SW480 (cell line): ENCODE measurements at regions not wholly inside any gene's neighbourhood (a gene's known extent, or its start where the extent isn't known, plus 50 kb on each side); places are given as distances from the start of the nearest gene placed in this dataset.

ENCODE experiments used
- DNase-seq: peaks from one replicate; pipeline ENCODE4 v3.0.0-alpha.2; 2016; ENCODE audit warnings: low spot score

- no peak for DNase-seq
These were observed 530.3 kb upstream of the PRKX start for GRCh38 chrX:4243759-4244158.

- no peak for DNase-seq
These were observed 527.2 kb upstream of the PRKX start for GRCh38 chrX:4240541-4241194.

- no peak for DNase-seq
These were observed 526.4 kb upstream of the PRKX start for GRCh38 chrX:4239650-4240540.

DNA sequence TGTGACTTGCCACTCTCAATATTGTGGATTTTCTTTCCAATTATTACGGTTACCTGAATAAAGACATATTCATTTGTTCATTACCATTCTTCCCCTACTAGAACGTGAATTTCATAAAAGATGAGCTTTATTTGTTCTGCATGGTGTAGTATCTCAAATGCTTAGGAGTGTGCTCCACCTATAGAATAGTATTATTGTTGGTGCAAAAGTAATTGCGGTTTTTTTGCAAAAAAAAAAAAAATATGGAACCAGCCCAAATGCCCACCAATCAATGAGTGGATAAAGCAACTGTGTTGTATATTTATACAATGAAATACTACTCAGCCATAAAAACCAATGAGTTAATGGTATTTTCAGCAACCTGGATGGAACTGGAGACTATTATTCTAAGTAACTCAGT lies 525.5 kb upstream of the PRKX start:
- DNase-seq = no peak

DNA sequence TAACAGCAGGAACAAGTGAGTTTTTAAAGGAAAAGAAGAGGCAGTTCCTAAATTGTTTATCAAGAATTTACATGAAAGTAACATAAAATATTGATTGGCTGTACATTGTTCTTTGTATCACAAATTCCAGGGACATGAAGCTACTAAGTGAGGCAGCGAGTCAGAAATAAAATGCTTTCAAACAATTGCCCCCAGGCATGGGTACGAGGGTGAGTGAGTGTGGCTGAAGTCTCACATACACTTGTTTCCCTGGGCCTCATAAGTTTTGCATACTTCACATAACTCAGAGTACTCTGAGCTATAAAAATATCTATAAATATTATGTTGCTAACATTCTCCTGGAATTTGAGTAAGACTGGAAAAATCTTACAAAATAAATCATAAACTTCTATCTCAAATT lies 511.6 kb upstream of the PRKX start:
- no peak for DNase-seq

DNA sequence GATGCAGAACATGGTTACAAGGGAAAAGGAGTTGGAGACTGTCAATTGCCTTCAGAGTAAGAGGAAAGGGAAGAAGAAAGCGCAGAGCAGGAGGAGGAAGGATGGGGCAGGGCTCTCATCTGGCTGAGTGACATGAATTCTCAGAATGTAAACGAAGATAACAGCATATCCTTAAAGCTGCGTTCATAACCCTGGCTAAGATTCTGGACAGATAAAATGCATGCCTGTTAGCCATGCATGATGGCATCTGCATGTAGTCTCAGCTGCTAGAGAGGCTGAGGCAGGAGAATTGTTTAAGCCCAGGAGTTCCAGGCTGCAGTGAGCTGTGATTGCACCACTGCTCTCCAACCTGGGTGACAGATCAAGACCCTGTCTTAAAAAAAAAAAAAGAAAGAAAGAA lies 493.5 kb upstream of the PRKX start:
- no peak for DNase-seq

DNA sequence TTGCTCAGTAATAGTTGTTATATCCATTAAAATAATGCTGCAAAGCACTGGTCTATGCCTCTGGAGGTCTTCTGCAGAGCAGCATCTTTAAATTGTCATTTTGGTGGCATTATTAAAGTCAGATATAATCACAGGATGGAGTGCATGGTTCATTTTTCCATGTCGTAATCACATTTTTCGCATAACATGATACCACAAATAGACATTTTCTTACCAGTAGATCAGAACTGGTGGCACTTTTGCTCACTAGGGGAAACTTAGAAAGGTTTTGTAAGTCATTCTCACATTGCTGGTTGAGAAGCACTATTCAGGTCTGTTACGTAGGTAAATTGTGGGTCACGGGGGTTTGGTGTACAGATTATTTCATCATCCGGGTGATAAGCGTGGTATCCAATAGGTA lies 484.5 kb upstream of the PRKX start:
- DNase-seq = no peak

DNA sequence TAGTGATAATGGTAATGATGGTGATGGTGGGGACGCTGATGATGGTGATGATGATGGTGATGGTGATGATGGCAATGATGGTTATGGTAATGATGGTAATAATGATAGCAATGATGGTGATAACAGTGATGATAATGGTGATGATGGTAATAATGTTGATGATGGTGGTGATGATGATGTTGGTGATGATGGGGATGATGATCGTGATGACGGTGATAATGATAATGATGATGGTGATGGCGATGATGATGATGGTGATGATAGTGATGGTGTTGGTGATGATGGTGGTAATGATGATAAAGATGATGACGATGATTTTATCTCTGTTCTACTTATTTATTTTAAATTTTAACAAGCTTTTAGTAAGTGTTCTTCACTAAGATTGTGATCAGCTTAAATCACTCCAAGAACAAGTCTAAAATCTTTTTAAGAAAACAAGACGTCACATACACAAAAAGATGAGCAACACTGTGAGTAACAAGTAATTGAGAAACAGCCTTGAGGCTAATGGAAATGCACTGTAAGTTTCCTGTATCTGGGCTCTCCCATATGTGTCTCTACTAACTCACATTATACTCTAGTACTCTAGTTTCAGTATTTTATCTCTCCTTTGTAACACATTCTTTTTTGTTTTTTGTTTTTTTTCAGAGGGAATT lies 480.2 kb upstream of the PRKX start:
- no peak for DNase-seq

- DNase-seq = no peak
These were observed 472.9 kb upstream of the PRKX start for GRCh38 chrX:4186331-4186730.

DNA sequence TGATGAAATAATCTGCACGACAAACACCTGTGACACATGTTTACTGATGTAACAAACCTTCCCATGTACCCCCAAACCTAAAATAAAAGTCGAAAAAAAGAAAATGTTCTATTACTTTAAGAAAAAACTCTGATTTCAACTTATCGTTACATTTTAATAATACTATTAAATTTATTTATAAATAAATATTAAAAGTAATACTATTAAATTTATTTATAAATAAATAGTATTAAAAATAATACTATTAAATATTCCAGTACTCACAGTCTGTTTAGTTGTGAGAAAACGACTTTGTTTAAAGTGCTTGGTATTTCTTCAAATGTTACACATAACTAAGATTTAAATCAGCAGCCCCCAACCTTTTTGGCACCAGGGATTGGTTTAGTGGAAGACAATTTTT lies 471.6 kb upstream of the PRKX start:
- no peak for DNase-seq

DNA sequence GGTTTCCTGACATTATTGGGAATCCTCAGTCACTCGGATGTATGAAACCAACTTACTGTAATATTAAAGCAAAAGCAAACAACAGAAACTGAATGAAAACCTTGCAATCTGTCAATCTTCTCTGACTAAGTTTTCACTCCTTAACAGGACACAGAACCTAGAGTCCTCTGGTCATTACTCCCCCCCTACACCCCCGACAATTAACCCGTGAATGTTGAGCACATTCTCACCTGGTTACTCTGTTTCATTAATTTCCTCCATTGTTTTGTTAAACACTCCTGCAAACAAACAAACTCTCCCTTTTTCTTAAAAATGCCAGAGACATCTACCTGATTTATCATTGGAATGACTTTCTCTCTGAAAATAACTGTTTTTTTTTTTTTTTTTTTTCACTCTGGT lies 469.0 kb upstream of the PRKX start:
- no peak for DNase-seq

GRCh38 chrX:4181782-4182407 lies 468.4 kb upstream of the PRKX start:
- DNase-seq = no peak

- no peak for DNase-seq
These were observed 465.6 kb upstream of the PRKX start for GRCh38 chrX:4179031-4179430.

- no peak for DNase-seq
These were observed 461.8 kb upstream of the PRKX start for GRCh38 chrX:4175221-4175620.

GRCh38 chrX:4173743-4174142 lies 460.3 kb upstream of the PRKX start:
- DNase-seq = no peak

- DNase-seq = no peak
These were observed 438.3 kb upstream of the PRKX start for GRCh38 chrX:4151798-4152197.

DNA sequence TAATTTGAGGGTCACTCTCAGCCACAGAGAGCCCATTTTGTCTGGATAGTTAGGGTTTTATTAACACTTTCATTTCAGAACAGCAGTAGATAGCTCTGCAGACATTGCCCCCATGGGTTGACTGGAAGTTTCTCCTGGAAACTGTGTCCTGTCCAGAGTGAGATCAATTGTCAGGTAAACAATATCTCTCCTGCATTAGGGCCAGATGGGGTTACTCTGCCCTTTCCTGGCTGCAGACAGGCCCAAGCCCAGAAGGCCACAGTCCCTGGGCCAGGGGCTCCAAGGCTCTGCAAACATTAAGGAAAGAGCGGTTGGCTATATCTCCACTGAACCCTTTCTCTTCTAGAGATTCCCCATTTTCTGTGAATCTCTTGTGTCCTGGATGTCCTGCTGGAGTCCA lies 436.8 kb upstream of the PRKX start:
- no peak for DNase-seq

DNA sequence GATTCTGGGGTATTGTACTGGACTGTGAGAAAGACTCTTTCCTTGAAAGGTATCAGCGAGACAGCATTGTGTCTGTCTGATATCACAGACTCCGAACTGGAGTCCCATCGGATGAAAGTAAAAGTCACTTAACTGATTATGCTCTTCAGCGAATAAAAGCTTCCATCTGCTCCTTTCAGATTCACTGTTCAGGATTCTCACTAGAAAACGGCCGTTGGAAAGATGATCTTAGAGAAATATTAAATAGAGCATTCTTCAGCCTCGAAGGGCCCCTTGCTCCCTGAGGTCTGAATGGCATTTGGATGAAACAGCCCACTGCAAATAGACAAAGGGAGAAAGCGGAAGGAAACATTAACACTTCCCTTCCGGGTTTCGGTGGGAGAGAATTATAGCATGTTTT lies 416.2 kb upstream of the PRKX start:
- no peak for DNase-seq

DNA sequence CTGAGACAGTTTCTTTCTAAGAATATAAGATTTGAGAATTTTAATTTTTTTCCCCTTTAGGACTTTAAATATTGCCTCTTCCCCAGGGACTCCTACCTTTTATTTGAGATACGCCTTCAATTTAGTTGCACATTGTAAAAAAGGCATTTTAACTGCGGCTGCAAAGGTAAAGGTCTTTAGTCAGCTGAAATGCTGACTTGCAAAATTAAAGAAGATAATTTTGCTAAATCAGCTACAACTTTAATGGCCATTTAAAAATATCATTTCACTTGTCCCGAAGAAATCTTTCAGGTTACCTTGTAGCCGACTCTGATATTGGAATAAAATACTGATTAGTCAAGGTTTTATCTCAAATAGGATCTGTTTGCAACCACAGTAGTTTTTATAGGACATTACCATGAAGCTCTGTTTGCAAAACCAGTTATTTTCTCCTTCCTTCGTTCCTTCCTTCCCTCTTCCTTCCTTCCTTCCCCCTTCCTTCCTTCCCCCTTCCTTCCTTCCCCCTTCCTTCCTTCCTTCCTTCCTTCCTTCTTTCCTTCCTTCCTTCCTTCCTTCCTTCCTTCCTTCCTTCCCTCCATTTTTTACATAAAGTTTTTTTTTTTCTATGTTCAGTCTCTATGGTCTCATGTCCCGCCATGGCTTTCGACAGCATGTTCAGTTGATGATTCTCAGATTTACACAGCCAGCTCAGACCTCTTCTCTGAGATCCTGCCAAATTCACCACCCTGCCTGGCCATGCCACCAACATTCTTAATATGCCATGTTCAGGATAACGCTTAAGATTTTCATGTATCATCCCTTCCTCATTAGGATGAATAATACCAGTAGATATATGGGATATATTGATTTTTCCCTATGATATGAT lies 405.4 kb upstream of the PRKX start:
- no peak for DNase-seq

DNA sequence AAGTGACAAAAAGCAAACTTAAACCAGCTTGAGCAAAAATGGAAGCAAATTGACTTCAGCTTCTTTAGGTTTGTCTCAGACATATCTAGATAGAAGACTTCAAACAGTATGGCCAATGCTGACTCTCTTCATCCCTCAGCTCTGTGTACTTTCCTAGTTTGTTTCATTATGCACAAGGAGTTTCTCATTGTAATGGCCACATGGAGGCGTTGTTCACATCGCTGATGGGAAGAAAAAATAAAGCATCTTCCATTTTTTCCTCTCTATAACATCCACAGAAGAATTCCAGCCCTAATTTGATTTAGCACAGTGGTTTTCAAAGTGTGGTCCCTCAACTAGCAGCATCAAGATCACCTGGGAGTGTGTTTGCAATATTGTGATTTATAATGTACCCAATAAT lies 397.5 kb upstream of the PRKX start:
- DNase-seq = no peak

DNA sequence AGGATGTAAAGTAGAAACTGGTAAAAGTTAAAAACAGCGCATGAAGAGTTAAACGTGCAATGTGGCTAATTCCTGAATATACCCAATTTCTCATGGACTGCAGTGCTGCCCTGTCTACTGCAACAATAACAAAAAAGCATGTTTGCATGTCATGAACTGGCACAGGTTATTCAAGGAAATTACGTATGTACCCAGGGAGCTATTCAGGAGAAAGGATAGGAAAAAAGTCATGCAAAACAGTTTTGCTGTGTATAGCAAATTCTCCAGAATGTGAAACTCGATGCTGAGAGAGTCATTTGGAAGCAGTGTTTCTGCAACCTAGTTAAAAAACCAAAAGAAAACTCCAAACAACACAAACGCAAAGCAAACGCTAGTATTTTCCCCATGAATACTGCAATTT lies 381.5 kb upstream of the PRKX start:
- no peak for DNase-seq
